EH (cell line): ENCODE measurements at regions not wholly inside any gene's neighbourhood (a gene's known extent, or its start where the extent isn't known, plus 50 kb on each side); places are given as distances from the start of the nearest gene placed in this dataset.

ENCODE experiments used
- DNase-seq: peaks from one replicate; pipeline ENCODE4 v3.0.0-alpha.2; 2015; ENCODE audit warnings: low read depth

DNA sequence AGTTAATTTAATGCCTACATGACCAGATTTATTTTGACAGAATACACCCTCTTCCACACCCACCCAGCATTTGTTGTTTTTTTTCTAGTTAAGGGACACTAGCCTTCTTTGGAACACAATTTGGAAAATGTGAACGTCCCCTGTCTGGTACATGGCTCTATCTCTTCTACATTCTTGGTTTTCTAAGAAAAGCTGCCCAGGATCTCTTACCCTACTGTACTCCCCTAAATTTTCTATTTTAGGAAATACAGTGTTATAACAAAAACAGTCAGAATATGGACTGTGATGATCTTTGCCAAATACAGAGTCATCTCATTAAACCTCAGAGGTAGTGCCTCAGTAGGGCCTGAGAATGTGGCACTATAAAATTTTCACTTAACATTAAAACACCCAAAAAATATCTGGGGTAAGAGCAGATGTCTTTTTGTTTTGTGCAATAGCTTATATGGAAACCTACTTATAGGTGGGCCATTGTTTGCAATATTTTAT, 93.1 kb upstream of the SPON1 start:
- DNase-seq: no peak

DNA sequence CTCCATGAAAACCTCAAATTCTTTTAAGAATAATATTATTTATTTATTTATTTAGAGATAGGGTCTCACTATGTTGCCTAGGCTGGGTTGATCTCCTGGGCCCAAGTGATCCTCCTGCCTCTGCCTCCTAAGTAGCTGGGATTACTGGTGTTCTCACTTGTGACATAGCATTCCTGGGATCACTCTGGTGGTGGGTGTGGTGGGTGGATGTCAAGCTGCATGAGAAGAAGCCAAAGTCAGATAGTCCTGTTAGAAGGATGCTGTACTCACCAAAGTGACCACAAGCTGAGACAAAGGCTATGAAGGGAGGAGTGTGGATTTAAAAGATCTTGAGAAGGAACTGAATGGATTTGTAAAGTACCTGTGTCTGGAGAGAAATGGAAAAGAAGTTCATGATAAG, 87.9 kb upstream of the SPON1 start:
- no peak for DNase-seq

DNA sequence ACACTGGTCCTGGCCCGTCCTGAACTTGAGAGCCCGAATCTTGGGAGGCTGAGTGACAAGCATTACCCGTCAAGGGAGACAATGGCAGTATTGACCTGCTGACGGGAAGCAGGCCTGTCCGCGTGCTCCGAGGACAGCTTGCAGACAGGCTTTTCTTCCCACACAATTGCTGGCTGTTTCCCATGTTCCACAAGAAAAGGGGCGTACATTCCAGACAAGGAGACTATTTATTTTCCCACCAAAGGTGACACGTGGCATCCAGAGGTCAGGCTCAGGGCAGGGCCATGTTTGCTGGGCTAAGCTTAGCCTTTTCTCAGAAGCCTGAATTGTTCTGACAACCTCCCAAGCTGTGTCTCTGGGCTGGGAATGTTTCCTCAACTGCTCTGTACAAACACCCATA, 86.9 kb upstream of the SPON1 start:
- no peak for DNase-seq

DNA sequence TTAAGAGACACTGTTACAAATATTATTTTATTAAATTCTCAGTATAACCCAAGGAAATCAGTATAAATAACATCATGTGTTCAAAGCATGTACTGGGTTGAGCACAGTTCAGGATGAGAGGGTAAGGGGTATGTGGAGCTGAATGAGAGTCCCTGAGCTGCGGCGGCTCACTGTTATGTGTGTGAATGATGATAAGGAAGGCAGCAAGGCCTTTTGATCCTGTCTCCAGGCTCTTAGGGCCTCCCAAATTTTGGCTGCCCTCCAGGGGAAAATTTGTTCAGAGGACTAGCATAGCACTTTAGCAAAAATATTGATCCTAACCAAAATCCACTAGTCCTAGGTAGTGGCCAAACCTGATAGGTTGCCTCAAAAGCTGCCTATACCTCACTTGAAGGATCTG, 86.1 kb upstream of the SPON1 start:
- DNase-seq: no peak

DNA sequence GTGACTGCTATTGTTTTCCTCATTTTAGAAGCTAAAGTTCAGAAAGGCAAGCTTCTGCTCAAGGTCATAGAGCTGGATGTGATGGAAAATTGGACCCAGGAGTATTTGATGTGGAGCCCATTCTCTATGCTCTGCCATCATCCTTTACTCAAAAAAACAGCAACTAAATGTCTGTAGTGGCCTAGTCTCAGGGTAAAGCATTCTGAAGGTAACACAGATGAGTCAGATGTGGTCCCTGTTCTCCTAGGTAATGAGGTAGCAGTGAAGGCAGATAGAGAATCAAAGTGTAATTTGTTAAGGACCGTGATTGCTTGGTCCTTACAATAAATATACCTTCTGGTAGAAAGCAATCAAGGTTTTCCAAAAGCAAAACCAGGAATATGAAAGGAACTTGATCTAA, 84.4 kb upstream of the SPON1 start:
- no peak for DNase-seq

DNA sequence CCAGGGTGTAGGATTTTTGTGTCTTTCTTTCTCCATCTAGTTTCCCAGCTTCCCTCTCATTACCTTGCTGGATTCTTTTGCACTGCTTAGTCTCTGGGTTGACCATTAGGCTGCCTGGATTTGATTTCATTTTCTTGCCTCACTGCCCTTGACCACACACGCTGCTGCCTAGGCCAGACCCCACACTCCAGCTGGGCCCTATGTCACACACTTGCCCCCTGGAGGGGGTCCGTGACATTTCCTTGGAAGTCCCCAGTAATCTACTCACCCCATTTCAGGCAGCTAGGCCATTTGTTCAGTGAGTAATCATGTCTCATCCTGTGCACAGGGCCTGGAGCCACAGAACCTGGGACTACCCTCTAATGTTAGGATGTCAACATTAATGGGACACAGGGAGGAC, 81.9 kb upstream of the SPON1 start:
- no peak for DNase-seq

DNA sequence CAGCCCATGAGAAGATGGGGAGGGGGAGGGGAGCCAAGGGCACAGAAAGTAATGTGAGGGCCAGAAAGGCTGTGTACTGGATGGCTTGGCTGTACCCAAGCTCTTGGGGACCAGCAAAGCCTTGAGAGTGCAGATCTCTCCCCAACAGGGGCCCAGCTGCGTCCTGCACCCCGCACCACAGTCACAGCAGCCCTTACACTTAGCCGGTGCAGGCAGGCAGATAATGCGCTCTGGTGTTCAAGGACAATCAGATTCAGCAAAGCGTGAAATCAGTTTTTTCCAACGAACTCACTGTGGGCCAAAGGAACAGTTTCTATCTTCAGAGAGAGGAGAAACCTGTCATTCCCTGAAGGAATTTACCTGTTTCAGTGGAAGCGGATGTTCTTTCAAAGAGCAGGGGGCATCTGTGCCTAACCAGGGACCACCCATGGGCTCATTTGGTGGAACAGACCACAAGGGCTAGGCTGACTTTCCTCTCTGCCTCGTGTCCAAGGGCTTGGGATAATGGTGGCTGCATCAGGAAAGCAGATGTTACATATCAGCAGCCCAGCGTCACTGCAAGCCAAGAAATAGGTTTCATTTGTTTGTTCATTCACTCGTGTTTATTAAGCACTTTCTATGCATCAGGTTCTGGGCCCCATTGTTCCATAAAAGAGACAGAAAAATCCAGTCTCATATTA, 81.2 kb upstream of the SPON1 start:
- no peak for DNase-seq

DNA sequence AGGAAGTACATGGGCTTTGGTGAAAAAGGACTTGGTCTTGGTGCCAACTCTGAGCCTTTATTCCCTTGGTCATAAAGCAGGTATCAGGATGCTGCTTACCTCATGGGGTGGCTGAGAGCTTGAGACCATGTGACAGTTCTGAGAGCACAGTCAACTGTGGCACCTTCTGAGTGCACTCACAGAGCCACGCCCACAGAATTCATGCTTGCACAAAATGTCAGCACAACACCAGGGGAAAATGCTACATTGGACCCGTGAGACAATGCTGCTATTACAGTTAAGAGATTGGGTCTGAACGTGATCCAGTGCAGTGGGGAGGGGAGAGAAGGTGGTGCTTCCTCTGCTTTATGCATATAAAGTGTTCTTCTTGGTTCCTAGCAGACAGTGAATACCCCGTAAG, 79.5 kb upstream of the SPON1 start:
- no peak for DNase-seq

DNA sequence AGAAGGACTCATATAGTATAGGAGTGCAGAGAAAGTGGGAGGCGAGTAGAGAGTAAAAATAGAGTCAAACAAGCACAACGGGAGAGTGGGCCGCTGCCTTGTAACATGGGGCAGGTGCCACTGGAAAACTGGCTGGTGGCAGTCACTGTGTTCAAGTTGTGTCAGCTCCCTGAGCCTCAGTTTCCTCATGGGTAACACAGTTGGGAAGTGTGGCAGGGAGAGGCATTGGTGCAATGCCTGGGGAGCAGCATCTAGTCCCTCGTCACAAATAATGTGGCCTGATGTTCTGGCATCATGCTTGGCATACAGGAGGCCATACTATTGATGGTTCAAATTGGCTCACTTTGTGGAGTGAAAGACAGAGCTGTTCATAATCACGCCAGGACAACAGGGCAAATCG, 78.9 kb upstream of the SPON1 start:
- DNase-seq: no peak

DNA sequence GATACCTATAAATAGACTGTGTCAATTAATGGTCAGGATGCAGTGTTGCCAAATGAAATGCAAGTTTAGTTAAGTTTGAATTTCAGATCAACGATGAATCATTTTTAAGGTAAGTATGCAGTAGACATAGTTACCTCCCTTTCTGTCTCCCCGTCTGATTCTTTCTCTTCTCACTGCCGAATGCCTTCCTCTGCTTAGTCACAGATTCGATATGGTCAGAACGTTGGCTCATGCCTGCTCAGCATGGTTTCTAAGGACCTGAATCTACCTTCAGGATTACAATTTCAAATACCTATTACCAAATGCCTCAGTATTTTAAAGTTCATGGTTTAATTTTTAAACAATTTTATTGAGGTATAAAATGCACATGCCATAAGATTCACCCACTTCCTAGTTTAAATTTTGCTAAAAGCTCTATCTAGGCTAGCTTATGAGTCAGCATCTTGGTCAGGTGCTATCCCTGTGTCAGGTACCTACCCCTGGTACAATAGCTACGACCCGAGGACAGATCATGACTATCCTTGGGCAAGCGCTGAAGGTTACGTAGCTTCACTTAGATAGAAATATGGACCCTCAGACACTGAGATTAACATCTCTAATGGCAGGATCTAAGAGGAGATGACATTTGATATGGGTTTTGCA, 78.2 kb upstream of the SPON1 start:
- DNase-seq: no peak

DNA sequence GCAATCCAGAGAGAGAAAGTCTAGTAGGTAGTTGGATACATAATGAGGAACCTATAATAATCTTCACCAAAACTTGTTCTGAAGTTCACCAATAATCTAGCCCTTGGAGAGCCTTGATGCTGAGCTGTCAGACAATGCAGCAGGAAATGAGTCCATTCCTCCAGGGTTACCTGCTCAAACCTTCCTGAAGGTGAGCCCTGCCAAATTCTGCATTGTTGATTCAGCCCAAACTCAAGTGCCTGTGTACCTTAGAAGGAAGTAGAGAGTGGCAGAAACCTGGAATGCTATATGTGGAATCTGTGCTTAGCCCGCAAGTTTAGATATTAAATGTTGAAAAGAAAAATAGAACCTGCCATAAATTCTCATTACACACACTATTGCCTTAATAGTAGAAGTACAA, 77.4 kb upstream of the SPON1 start:
- no peak for DNase-seq

DNA sequence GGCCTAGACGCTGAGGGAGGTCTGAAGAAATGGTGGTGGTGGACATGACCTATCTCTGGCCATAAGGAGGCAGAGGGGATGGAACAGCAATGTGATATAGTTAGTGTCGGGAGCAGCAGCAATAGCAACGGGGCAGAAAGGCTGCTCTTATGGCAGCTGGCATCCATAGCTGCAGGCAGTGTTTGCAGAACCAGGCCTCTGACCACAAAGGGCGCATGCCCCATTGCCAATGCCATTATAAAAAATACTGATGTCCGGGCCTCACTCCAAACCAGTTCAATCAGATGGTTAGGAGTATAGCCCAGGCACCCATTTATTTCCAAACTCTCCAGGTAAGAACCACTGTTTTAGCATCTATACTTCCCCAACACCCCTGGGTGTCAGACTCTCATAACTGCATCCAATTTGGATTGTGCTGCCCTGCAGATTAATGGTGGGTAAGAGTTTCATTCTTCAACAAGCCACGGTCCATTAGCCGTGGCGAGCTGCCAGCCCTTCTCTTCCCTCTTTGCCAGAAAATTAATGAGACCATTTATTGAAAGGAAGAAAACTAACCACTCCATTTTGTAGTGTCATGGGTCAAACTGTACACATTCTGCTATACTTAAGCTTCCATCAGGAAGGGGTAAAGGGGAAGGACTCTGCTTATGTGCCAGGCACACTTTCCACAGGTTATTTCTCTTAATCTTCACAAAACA, 72.8 kb upstream of the SPON1 start:
- DNase-seq: no peak

DNA sequence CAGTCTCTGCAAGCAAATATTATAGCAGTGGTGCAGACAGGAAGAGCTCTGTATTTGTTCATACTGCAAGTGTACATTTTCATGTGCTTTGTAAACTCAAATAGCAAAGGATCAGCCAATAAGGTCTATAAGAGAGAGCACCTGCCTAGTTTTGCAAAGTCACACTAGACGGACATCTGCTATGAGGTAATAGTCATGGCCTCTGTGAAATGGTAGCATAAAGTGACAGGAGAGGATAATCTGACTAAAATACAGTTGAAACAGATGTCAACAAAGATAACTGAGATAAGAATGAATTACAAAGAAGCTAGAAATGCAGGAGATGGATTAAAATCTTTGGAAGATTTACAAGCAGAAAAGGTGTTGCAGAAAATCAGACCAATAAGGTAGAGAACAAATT, 70.6 kb upstream of the SPON1 start:
- no peak for DNase-seq

DNA sequence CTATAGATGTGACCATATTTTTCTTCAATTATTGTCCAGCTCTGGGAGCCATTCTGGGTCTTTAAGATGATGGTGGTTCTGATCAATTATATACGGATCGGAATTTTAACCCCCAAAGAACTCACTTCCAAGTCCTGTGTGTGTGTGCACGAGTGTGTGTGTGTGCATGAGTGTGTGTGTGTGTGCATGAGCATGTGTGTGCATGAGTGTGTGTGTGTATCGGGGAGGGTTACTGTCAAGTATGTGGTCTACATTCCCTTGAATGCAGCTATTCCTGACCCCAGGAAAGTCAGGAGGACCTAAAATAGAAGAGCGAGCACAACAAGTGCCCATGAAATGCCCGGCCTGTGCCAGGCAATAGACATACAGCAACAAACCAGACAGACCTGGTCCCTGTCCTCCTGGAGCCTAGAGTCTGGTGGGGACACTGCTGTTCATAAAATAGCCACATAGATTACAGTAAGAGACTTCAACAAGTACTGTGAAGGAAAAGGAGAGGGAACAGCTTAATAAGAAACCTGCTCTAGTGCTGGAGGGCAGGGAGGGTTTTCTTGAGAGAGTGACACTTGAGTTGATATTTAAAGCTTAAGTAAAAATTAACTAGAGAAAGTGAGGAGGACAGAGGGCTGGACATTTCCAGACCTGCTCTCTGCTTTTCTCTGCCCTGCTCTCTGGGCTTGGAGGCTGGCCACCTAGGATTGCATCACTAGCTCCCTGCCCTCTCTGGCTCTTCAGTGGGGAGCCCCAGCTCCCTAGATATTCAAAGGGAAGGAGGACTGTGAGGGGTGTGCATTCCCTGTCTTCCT, 66.1 kb upstream of the SPON1 start:
- DNase-seq: no peak

DNA sequence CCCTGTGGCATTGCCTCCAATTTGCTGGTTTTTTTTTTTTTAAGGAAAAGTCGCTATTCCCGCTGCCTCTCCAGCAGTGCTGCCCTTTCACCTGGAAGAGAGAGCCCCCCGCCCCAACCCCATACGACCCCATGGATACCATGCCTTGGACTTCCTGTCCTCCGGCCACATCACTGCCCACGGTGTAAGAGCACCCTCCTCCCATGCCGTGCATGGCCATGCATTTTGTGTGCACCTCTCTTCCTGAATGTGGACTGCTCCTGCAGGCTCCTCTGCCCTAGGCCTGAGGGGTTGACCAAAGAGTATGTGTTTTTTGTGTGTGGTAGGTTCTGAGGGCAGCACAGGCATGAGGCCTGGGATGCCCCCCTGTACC, 65.6 kb upstream of the SPON1 start:
- DNase-seq: no peak

DNA sequence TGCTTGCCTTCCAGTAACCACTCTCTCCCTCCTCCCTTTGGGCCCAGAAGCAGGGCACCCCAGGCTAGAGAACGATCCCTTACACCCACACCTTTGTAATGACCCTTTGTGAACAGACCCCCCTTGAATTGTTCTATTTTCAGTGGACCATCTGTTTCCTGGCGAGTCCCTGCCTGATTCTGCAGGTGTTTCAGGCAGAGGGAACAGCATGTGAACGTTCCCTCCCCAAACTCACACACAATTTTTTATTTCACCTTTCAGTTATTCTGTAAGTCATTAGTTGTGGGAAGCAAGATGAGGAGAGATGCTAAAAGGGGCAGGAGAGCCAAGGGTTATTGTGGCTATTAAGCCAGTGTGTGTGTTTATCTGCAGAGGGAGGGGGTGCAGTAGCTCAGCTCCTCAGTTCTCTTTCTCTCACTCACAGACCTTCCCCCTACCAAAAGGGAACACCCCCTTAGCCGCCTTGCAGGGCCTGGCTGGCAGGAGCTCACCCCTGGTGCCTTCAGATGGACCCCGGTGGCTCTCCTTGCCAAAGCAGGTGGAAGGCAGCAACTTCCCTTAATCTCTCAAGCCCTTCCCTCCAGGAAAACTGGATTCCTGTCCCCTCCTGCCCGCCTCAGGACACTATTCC, 64.8 kb upstream of the SPON1 start:
- DNase-seq: no peak

DNA sequence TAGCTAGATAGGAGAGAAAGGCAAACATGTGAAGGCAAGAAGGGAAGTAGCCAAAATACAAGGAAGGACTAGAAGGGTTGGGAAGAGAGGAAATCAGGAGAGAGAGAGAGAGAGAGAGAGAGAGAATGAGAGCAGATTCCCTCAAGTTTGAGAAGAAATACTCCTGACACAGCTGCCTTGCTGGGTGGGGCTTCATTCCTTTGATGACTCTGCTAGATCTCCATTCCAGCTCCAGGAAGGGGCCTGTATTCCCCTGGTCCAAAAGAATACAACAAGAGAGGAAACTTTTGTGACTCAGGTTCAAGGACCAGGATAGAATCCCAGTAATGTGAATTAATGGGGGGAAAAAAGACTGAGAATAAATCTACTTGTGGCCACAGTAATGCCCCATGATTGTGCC, 62.9 kb upstream of the SPON1 start:
- no peak for DNase-seq

DNA sequence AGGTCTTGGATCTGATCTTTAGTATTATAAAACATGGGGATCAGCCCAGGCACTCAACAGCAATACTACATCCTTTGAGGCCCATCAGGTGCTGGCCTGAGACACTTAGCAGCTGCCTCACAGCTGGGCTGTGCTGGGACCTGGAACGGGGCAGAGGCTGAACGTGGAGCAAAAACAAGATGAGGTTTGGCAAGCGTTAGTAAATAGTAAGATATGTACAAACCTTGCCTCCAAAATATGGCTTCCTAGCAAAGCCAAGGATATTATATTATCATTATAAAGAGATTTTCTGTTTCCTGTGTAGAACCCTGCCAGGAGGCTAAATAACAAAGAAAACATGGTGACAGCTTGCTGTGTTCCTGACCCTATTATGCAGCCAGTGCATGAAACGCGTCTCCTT, 60.0 kb upstream of the SPON1 start:
- DNase-seq: no peak

DNA sequence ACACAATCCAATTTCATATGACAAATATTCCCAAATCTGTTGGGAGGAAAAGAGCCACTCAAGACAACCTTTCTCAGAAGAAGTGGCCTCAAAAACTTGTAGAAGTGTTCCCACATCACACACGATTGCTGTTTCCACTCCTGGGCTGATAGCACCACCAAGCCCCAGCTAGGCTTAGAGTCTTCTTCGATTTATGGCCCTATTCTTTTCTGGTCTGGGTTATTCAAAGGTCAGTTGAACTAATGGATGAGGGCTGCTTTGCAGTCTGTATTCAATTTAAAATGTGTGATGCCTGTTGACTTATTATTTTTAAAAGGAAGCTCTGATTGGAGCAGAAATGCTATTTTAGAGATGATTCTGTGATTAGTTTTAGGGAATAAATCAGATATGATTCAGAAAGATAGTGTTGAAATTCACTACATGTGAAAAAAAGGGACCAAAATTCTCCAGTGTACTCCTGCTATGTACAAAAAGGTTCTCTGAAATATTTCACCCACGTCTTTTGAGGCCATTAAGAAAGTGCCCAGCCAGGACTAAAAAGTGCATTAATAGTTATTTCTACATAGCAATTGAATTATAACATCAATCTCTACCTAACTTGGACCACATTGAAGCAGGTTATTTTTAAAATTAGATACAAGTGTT, 57.3 kb upstream of the SPON1 start:
- no peak for DNase-seq

DNA sequence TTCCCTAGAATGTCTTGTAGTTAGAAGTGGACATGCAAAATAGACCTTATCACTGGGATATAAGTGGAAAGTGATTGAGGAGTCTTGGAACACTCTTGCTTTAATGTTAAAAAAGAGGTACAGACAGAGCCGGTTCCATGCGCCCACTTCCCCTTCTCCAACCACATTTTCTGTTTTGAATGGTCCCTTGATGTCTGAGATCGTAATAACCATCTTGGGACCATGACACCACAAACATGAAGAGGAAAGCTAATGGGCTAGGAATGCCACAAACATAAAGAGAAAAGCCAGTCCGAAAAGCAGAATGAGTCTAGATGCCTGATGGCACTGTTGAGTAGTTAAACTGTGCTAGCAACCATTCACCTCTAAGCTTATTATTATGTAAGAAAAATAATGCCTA, 54.8 kb upstream of the SPON1 start:
- DNase-seq: no peak

DNA sequence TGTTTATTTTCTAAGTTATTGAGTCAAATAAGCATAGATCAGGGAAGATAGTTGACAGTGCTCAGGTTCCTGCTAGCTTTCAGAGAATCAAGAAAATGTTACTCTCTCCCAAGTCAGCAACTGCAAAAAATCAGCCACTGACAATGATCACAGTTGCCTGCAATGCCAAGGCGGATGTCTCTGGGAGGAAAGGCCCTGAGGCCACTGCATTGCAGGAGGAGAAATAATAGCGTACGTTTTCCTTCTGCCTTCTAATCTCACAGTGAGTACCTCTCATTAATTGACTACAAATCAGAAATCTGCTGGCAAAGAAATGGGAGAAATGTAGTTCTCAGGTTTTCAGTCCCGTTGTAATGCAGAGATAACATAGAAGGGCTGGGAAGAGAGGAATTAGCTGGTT, 54.0 kb upstream of the SPON1 start:
- DNase-seq: no peak
